Parathyroid adenoma (tissue), 2 donors: ENCODE measurements at regions not wholly inside any gene's neighbourhood (a gene's known extent, or its start where the extent isn't known, plus 50 kb on each side); places are given as distances from the start of the nearest gene placed in this dataset.

Source experiments
- H2AFZ ChIP-seq: fragments of 300-600 bp; sonication (generic); one replicate; pipeline ENCODE4 v1.7.0; 2017; ENCODE audit warnings: antibody characterized with exemption, mild to moderate bottlenecking
- H3K27ac ChIP-seq: fragments of 300-600 bp; sonication (generic); one replicate; pipeline ENCODE4 v1.7.0; 2017
- H3K27me3 ChIP-seq: fragments of 300-600 bp; sonication (generic); one replicate; pipeline ENCODE4 v1.7.0; 2017; ENCODE audit warnings: low read length; ENCODE audit not compliant: control insufficient read depth, insufficient read depth
- H3K36me3 ChIP-seq: fragments of 300-600 bp; sonication (generic); one replicate; pipeline ENCODE4 v1.7.0; 2017; ENCODE audit warnings: low read length; ENCODE audit not compliant: control insufficient read depth, insufficient read depth
- H3K4me1 ChIP-seq: fragments of 300-600 bp; sonication (generic); one replicate; pipeline ENCODE4 v1.7.0; 2017; ENCODE audit warnings: control low read depth
- H3K4me2 ChIP-seq: fragments of 300-600 bp; sonication (generic); one replicate; pipeline ENCODE4 v1.7.0; 2017; ENCODE audit warnings: low read length
- H3K4me3 ChIP-seq: fragments of 300-600 bp; sonication (generic); one replicate; pipeline ENCODE4 v1.7.0; 2017; ENCODE audit warnings: low read depth, low read length
- H3K79me2 ChIP-seq: fragments of 300-600 bp; sonication (generic); one replicate; pipeline ENCODE4 v1.7.0; 2017; ENCODE audit warnings: control low read depth
- H3K9ac ChIP-seq: fragments of 300-600 bp; sonication (generic); one replicate; pipeline ENCODE4 v1.7.0; 2017; ENCODE audit warnings: mild to moderate bottlenecking
- H3K9me3 ChIP-seq: fragments of 300-600 bp; sonication (generic); one replicate; pipeline ENCODE4 v1.7.0; 2017; ENCODE audit warnings: low read length; ENCODE audit not compliant: control insufficient read depth
- TF ChIP-seq, protein P1 (sequence below): fragments of 300-600 bp; sonication (generic); IDR thresholded peaks from one replicate; pipeline ENCODE4 v1.7.0; 2017; ENCODE audit warnings: antibody characterized with exemption, mild to moderate bottlenecking
- donor health status: primary hyperparathyroidism.

GRCh38 chr12:18805516-18806248 is 67.8 kb downstream of the CAPZA3 start:
- H3K4me3 ChIP-seq = no peak overlapping the region
- H3K4me2 ChIP-seq = no peak overlapping the region
- H3K4me1 ChIP-seq = no peaks in the 10 kb centered on the region
- H3K27ac ChIP-seq = no peak overlapping the region
- H3K79me2 ChIP-seq = no peaks in the 10 kb centered on the region
- H3K36me3 ChIP-seq = no peaks in the 10 kb centered on the region
- no peaks in the 10 kb centered on the region for H3K9me3 ChIP-seq
- TF ChIP-seq, protein P1, sequence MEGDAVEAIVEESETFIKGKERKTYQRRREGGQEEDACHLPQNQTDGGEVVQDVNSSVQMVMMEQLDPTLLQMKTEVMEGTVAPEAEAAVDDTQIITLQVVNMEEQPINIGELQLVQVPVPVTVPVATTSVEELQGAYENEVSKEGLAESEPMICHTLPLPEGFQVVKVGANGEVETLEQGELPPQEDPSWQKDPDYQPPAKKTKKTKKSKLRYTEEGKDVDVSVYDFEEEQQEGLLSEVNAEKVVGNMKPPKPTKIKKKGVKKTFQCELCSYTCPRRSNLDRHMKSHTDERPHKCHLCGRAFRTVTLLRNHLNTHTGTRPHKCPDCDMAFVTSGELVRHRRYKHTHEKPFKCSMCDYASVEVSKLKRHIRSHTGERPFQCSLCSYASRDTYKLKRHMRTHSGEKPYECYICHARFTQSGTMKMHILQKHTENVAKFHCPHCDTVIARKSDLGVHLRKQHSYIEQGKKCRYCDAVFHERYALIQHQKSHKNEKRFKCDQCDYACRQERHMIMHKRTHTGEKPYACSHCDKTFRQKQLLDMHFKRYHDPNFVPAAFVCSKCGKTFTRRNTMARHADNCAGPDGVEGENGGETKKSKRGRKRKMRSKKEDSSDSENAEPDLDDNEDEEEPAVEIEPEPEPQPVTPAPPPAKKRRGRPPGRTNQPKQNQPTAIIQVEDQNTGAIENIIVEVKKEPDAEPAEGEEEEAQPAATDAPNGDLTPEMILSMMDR = no peak
- H2AFZ ChIP-seq = no peak overlapping the region
- no peaks in the 10 kb centered on the region for H3K27me3 ChIP-seq
- H3K9ac ChIP-seq = no peak overlapping the region

DNA sequence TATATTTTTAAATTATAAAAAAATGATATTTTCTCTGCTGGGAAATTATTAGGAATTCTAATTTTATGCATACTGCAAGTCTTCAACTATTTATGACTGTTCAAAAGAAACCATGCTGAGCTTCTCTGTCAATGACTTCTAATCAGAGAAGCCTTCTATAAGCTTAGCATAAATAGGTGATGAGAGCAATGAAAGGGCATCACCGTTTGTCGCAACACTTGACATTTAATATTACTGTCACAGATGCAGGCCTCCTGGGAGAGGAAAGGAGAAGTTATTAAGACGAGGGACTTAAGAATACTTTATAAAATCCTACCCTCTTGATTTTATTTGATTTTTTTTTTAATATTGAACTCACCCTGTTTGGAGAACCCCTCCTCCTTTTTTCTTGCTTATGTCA is 69.8 kb downstream of the CAPZA3 start:
- H3K79me2 ChIP-seq = no peaks in the 10 kb centered on the region
- no peaks in the 10 kb centered on the region for H3K9me3 ChIP-seq
- no peak overlapping the region for H2AFZ ChIP-seq
- H3K4me2 ChIP-seq = no peak overlapping the region
- no peak overlapping the region for H3K27ac ChIP-seq
- no peak overlapping the region for H3K4me3 ChIP-seq
- H3K4me1 ChIP-seq = no peaks in the 10 kb centered on the region
- TF ChIP-seq, protein P1 = no peak
- H3K36me3 ChIP-seq = no peaks in the 10 kb centered on the region
- no peak overlapping the region for H3K9ac ChIP-seq
- no peaks in the 10 kb centered on the region for H3K27me3 ChIP-seq

GRCh38 chr12:18808221-18808620 is 70.3 kb downstream of the CAPZA3 start:
- Histone ChIP-seq H3K27me3 (no peaks in the 10 kb centered on the region), H3K9ac (no peak overlapping the region), H3K36me3 (no peaks in the 10 kb centered on the region), H3K4me2 (no peak overlapping the region), H2AFZ (no peak overlapping the region), H3K27ac (no peak overlapping the region), H3K9me3 (no peaks in the 10 kb centered on the region), H3K4me3 (no peak overlapping the region), H3K79me2 (no peaks in the 10 kb centered on the region), H3K4me1 (no peaks in the 10 kb centered on the region)
- TF ChIP-seq, protein P1 = no peak

GRCh38 chr12:18810537-18811253 is 72.8 kb downstream of the CAPZA3 start:
- TF ChIP-seq, protein P1 = no peak
- no peak overlapping the region for H3K27ac ChIP-seq
- H3K4me1 ChIP-seq = no peaks in the 10 kb centered on the region

More at GRCh38 chr12:18810537-18811253, 72.8 kb downstream of the CAPZA3 start:
- Histone ChIP-seq H3K36me3 (no peaks in the 10 kb centered on the region), H3K4me3 (no peak overlapping the region), H3K4me2 (no peak overlapping the region), H2AFZ (no peak overlapping the region), H3K9me3 (no peaks in the 10 kb centered on the region), H3K9ac (no peak overlapping the region), H3K79me2 (no peaks in the 10 kb centered on the region), H3K27me3 (no peaks in the 10 kb centered on the region)
